Anterior cingulate cortex (tissue), 58 donors: ENCODE measurements at regions not wholly inside any gene's neighbourhood (a gene's known extent, or its start where the extent isn't known, plus 50 kb on each side); places are given as distances from the start of the nearest gene placed in this dataset.

ENCODE experiments used
- DNase-seq, 58 donors: peaks; one replicate each; lab custom pipeline; 2025; lab: John Stamatoyannopoulos, UW

GRCh38 chr5:133721365-133721764 is 109.0 kb upstream of the FSTL4 start:
- DNase-seq: no peak

- no peak for DNase-seq
These were observed 106.1 kb upstream of the FSTL4 start for GRCh38 chr5:133718457-133718856.

DNA sequence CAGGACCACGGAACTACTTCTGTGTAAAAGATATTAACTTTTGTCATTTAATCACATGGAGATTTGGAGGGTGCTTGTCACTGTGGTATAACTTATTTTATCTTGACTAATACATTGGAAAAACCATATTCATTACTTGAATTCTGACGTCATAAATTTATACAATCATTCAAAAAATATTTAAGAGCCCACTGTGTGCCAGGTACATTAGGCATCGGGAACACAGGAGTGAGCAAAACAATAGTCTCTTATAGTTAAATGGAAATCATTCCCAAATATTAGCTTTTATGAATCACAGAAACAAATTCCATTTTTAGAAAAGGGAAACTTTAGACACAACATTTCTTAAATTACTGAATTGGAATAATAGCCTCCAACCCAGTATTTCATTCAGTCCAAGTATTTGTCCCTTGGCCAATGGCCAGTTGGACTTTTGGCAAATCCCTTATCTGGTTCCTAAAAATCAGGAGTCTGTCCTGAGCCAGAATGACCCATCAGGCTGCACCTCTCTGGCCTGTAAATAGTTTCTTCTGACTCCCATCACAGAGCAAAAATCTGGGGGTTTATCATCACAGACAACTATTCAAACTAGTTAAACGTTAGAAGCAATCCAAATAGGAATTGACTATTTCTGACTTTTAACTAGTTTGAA is 104.3 kb upstream of the FSTL4 start:
- DNase-seq: no peak

DNA sequence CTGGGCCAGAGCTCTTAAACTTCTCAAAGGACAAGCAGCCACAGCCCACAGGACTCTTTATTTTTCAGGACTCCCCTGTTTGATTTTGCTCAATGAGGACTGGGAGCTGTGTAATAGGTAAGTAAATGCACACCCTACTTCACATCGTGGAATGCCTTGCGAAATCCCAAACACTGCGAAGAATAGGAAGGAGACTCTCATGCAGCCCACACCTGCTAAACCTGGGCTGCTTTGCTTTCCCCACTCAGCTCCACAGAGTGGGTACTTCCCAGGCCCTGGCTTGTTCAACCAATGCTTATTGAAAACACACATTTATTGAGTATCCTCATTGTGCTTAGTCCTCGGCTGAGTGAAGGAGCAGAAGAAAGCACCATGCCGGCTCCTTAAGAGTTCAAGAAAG is 103.3 kb upstream of the FSTL4 start:
- no peak for DNase-seq

DNA sequence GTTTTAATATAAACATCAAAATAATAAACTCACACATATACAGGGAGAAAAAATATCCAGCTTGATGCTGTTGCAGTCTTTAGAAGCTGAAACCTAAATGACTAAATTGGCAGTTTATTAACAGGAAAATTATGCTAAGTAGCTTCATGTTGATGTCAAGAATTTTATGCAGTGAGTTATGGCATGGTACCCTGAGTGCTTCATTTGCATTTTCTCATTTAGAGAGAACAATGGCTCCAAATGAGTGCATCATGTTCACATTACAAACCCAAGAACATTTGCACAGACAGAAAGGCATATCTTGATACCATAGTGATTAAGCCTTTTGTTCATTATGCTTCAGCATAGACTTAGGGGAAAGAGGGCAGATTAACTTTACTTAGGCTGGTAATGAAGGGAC is 102.9 kb upstream of the FSTL4 start:
- no peak for DNase-seq

DNA sequence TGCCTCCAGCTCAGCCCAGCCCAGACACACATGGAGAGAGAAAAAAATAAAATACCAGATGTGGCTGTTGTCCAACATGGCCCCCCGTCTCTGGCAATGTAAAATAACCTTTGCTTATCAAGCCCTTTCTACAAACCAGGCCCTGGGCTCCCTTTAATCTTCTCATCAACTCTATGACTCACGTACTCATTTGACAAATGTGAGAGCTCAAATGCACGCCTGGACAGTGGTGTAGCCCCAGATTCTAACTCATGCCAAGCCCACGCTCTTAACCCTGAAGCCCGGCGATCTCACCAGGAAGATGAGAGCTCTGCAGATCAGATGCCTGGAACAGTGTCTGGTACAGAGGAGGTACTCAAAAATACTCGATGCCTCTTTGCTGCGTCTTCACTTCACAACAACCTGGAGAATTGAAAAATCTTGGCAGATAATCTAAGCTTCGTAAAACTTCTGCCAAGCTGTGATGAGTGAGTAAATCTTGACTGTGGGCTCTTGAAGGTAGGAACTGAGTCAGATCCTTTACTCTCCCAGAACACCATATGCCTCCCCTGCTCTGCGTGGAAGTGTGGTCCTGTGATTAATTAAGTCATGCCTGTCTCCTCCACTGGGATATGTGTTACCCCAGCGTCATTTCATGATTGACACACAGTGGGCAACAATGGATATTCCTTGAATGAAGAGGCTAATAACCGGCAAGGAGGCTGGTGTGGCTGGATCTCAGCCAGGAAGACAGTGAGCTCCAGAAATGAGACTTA is 102.0 kb upstream of the FSTL4 start:
- peak in 8 of 58 donors; percentile 11 to 52 (median 20) for DNase-seq

DNA sequence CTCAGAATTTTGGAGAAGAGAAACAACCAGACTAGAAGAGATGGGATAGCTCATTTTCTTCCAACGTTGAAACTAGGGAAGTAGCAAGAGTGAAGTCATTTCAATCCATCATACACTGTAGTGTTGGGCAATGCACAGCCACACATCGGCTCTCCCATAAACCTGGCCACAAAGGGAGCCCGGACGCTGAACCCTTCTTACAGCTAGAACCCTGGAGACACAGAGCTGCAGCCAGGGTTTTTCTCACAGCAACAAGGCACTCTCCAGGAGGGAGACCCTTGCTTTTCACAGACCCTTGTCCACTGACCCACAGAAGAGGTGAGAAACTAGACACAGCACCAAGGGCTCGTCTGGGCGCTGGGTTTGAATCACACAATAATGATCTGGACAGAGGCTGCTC is 101.4 kb upstream of the FSTL4 start:
- DNase-seq: no peak

- DNase-seq: no peak
These were observed 100.9 kb upstream of the FSTL4 start for GRCh38 chr5:133713209-133713608.

DNA sequence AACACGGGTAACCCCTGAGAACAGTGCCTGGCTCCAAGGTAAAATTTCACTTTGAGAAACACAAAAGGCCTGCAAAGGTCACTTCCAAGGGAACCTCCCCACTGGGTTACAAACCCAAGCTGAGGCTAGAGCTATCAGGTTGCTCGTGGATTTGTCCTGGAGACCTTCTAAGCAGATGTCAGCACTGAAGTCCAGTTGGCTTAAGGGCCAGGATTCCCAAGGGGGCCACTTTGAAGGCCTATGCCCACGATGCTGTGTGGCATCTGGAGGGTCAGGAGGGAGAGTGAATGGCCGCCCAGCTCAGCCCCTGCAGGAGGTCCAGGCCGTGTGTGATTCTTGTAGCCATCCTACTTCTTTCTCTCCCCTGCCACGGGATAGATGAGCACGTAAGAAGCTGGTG is 100.2 kb upstream of the FSTL4 start:
- DNase-seq: no peak

DNA sequence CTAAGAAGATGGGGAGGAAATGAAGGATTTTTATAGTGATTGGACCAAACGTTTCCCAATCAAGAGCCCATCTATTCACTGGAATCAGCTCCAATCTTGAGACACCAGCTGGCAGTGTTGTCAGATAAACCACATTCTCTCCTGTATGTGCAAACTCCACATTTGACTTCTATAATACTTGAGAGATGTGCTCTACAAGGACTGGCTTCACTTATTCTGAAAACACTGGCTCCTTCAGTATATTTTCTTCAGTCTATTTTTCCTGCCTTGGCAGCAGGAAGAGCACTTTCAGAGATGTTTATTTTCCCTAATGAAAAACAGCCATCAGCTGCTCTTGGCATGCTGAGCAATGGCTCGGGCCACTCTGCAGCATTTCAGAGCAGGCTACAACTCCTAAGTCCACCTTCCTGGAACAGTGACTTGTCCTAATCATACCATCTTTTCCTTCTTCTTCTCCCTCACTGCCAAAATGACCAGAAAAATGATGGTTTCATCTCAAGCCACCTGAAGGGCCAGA is 96.9 kb upstream of the FSTL4 start:
- DNase-seq: peak in 8 of 58 donors; percentile 3 to 46 (median 15)

DNA sequence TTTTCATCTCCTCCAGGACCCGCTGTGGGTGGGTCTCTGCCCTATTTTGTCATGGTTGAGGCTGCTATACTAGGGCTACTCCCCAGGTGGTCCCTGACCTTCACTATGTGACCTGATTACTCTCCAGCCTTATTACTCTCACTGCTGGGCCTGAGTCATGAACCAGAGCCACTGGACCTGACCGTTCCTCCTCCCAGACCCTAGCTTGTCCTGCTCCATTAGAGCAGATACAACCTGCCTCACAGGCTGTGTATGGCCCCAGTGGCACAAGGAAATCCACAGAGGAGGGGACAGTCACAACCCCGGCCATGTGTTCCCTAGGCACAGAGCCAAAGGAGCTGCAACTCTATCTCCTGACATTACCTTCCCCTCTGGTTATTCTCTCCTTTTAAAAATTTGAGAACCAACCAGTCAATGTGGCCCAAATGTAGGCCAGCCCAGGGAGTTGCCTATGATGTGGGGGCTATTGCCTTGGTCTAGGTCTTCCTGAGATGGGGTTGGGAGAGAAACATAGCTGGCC is 96.0 kb upstream of the FSTL4 start:
- DNase-seq: peak in 1 of 58 donors; percentile 10

DNA sequence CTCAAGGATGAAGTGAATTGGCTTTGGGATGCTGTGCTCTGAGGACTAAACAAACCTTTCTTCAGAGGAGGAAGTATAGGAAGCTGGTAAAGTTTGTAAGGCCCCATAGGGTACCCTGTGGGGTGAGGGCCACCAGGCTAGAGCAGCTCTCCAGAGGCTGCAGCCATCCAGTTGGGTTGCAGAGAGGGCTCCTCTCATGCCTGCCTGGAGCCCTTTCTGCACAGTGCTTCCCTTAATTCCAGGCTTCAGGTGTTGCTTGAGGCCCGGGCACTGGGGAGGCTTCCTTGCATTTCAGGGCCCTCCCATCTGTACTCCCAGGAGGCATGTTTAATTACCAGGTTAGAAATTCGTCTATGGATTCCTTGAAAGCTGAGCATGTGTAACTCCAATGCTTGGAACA is 95.3 kb upstream of the FSTL4 start:
- DNase-seq: no peak

DNA sequence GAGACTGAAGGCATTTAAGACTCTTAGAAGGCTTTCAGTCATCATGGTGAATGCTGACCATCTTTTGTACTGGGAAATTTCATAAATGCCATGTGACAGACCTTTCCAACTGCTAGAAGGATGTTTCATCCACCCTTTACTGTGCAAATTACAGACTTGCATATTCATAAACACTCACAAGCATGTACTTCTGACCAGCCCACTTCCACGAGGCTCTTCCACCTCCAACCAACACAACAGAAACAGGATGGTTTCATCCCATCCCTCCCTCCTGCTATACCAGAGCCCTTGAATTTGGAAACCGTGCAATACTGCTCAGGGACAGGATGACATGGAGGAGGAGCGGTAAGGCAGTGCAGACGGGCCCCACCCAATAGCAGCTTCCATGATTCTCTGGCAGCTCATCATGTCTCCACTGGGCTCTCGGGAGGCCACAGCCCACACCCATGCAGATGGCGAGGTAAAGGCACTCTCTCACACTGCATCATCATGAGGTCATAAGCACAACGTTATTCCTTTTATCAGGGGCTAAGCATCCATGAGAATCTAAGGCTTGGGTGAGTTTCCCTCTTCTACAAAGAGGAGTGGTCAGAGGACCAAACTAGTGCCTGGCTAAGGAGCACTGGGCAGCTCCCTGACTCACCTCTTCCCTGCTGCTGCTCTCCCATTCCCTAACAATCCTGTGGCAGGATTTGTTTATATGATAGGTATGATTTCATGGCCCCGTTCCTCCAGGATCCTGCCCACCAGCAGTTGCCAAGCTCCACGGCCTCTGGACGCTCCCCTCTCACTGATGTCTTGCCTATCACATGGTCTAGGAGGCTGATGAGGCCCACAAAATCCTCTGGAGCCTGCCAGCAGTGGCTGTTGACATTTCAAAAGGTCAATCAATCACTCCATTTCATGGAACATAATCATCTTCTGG is 94.4 kb upstream of the FSTL4 start:
- DNase-seq: no peak

GRCh38 chr5:133705331-133705730 is 93.0 kb upstream of the FSTL4 start:
- DNase-seq: no peak

- DNase-seq: no peak
These were observed 92.1 kb upstream of the FSTL4 start for GRCh38 chr5:133704411-133704810.

- no peak for DNase-seq
These were observed 91.6 kb upstream of the FSTL4 start for GRCh38 chr5:133703935-133704334.

GRCh38 chr5:133702791-133703770 is 90.7 kb upstream of the FSTL4 start:
- no peak for DNase-seq

GRCh38 chr5:133701871-133702270 is 89.5 kb upstream of the FSTL4 start:
- DNase-seq: no peak

- no peak for DNase-seq
These were observed 87.9 kb upstream of the FSTL4 start for GRCh38 chr5:133700251-133700650.
